GM19395 (cell line): ENCODE measurements at regions not wholly inside any gene's neighbourhood (a gene's known extent, or its start where the extent isn't known, plus 50 kb on each side); places are given as distances from the start of the nearest gene placed in this dataset.

ENCODE experiments used
- ATAC-seq: cut with Tn5 transposase; IDR thresholded peaks from one replicate; pipeline ENCODE4 v1.9.1; 2021; ENCODE audit warnings: mild to moderate bottlenecking, moderate library complexity; ENCODE audit not compliant: unreplicated experiment

- ATAC-seq, result no peak
These were observed 1622.8 kb downstream of the HACE1 start for GRCh38 chr6:103236923-103237322.

- no peak for ATAC-seq
These were observed 1628.5 kb downstream of the HACE1 start for GRCh38 chr6:103231181-103231580.

GRCh38 chr6:103215847-103216246 lies 1643.9 kb downstream of the HACE1 start:
- no peak for ATAC-seq

GRCh38 chr6:103210686-103211085 lies 1649.0 kb downstream of the HACE1 start:
- no peak for ATAC-seq

DNA sequence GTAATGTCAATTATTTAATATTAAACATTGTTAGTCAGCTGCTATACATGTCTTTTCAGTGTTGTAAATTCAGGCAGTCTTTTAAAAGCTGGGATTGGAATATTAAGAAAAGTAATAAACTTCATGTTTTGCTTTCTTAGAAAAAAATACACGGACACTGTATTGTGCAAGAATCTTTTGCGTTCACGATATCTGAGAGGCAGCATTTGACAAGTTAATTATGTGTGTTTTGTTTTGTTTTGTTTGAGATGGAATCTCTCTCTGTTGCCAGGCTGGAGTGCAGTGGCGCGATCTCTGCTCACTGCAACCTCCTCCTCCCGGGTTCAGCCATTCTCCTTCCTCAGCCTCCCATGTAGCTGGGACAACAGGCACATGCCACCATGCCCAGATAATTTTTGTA lies 1661.3 kb downstream of the HACE1 start:
- ATAC-seq, result no peak

- no peak for ATAC-seq
These were observed 1666.3 kb downstream of the HACE1 start for GRCh38 chr6:103193413-103193812.

DNA sequence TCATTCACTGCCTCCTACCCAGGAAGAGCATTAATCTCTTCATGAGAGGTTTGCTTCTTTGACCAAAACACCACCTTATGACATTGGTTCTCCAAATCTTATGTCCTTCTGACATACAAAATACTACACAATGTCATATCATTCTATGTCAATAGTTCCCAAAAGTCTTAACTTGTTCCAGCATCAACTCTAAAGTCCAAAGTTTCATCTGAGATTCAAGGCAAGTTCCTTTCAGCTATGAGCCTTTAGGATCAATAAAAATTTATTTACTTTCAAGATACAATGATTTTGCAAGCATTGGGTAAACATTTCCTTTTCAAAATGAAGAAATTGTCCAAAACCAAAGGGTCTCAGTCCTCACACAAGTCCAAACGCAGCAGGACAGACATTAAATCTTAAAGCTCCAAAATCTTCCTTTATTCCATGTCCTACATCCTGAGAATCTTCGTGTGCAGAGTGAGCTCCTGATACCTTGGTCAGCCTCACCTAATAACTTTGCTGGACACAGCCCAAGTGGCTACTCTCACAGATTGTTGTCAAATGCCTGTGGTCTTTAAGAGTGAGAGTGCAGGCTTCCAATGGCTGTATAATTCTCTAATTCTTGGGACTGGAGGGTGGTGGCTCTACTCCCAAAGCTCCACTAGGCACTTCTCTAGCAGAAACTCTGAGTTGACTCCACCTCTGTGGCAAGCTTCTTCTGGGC lies 1668.2 kb downstream of the HACE1 start:
- ATAC-seq, result no peak

DNA sequence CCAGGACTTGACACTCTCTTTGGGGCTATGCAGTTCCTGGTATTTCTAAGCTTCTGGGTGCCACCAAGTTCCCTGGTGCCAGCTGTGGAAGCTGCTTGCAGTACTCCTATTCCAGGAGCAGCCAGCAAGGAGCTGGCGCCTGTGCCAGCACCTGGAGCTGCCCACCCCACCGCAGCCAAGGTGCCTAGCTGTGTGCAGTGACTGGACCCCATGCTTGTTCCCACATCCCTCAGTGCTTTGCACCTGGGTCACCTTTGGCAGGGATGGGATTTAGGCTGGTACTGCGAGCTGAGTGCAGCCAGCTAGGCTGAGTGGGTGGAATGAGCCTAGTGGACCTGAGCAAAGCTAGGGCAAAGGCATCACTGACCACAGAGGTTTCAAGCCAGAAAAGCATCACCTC lies 1674.9 kb downstream of the HACE1 start:
- ATAC-seq, result no peak

DNA sequence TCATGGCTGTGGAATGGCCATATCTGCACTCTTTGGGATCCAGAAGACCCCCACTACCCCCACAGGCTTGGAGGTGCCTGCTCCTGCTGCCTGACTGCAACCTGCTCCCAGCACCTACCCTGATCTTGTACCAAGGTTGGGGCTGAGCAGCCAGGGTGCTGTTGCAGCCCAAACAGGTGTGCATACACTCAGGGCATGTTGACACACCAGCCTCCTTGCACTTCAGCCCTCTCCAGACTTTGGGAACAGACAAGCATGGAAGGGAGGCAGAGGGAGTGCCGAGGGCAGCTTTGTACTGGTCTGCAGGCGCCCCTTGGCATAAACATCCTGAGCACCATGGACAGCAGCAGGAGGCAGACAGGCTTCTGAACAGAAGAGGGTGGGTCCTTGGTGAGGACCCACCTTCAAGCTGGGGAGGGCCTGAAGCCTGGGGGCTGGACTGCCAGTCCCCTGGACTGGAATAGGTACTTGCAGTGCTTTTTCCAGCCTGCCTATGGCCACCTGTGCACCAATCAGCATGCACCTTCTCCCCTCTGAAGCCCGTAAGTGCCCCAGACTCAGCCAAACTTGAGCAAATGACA lies 1675.8 kb downstream of the HACE1 start:
- no peak for ATAC-seq

DNA sequence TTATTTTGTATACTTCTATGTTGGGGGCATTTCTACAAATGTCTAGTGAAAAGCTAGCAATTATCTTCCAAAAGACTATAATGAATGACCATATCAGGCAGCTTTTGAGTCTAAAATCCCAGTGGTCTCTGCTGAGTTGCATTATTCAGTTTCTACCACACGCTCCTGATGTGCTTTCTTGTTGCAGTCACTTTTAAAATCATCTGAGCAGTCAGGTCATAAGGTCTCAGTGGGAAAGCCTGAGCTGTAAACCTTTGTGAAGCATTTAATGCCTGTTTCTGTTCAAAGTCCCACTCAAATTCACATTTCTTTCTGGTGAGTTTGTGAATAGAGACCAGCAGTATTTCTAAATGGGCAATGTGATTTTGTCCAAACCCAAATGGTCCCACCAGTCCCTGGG lies 1681.5 kb downstream of the HACE1 start:
- ATAC-seq, result no peak

- no peak for ATAC-seq
These were observed 1681.9 kb downstream of the HACE1 start for GRCh38 chr6:103177791-103178190.

DNA sequence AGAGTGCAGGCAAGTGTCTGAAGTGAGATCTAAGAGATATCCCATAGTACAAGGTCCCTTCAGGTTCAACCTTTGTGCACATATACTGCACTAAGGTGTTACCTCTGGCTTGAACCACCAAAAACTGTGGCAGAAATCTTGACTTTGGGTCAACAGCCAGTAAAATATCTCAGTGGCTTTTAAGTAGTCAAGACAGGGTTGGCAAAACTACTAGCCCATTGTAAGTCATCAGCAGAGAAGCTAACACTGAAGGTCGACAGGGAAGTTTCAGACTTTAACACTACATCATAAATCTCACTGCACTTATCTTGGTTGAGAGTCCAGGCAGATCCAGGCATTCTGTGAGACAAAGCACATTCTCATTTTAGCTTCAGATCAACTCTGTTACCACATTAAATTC lies 1684.7 kb downstream of the HACE1 start:
- ATAC-seq, result no peak

DNA sequence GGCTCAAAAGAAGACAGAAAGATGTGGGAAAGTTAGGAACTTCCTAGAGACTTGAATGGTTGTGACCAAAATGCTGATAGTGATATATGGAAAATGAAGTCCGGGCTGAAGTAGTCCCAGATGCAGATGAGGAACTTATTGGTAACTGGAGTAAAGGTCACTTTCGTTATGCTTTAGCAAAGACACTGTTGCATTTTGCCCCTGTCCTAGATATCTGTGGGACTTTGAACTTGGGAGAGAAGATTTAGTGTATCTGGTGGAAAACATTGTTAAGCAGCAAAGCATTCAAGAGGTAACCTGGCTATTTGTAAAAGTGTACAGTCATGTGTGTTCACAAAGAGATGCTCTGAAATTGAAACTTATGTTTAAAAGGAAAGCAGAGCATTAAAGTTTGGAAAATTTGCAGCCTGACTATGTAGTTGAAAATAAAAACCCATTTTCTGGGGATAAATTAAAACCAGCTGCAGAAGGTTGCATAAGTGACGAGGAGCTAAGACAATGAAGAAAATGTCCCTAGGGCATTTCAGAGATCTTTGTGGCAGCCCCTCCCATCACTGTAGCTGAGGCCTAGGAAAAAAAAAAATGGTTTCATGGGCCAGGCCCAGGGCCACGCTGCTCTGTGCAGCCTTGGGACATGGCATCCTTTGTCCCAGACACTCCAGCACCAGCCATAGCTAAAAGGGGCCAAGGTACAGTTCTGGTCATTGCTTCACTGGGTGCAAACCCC lies 1692.2 kb downstream of the HACE1 start:
- no peak for ATAC-seq

GRCh38 chr6:103154779-103155572 lies 1704.7 kb downstream of the HACE1 start:
- ATAC-seq, result no peak

GRCh38 chr6:103153016-103153415 lies 1706.7 kb downstream of the HACE1 start:
- ATAC-seq, result no peak

DNA sequence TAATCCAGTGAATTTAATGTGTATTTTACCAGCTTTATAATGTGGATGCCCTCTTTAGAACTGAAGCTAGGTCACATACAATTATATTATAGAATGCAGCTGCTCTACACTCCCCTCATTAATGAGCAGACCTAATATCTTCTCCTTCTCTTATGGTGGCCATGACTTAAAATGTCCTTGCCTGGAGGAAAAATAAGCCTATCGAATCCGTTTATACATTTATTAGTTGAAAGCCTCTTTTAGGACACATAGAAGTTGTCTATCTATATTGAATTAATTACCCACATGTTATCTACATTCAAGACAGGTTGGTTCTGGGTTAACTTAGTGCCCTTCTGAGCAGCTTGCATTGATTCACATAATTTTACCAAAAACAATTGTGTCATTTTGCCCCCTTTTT lies 1716.8 kb downstream of the HACE1 start:
- no peak for ATAC-seq

- no peak for ATAC-seq
These were observed 1719.3 kb downstream of the HACE1 start for GRCh38 chr6:103140308-103141027.

DNA sequence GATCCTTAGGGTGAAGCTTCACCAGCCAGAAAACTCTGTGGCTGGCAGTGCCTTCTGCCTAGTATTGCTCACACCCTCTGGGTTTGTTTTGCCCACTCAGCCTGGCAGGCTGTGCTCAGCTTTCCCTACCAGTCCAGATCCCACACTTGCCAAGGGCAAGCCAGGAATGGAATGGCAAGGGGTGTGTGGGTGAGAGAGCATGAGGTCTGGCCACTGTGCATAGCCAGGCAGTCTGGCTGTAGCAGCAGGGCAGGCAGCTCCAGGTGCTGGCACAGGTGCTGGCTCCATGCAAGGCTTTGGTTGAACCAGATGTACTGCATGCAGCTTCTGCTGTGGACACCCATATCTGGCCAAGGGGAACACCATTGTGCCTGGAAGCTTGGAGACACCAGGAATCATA lies 1720.3 kb downstream of the HACE1 start:
- no peak for ATAC-seq

DNA sequence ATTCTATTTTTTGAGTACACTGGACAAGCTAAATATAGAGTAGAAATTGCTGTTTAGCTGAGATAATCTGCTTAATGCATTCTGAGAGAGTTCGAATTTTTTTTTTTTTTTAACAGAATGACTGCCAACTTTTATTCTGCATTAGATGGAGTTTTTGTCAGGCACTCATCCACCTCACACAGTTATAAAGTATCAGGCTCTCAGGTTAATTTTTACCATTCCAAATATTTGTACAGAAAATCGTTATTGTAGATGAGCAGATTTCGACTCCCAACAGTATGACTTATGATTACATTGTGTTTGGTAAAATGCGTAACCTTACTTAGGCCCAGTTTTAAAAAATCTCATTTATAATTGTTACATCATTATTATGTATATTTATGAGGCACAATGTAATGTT lies 1731.0 kb downstream of the GRIK2 start:
- no peak for ATAC-seq

DNA sequence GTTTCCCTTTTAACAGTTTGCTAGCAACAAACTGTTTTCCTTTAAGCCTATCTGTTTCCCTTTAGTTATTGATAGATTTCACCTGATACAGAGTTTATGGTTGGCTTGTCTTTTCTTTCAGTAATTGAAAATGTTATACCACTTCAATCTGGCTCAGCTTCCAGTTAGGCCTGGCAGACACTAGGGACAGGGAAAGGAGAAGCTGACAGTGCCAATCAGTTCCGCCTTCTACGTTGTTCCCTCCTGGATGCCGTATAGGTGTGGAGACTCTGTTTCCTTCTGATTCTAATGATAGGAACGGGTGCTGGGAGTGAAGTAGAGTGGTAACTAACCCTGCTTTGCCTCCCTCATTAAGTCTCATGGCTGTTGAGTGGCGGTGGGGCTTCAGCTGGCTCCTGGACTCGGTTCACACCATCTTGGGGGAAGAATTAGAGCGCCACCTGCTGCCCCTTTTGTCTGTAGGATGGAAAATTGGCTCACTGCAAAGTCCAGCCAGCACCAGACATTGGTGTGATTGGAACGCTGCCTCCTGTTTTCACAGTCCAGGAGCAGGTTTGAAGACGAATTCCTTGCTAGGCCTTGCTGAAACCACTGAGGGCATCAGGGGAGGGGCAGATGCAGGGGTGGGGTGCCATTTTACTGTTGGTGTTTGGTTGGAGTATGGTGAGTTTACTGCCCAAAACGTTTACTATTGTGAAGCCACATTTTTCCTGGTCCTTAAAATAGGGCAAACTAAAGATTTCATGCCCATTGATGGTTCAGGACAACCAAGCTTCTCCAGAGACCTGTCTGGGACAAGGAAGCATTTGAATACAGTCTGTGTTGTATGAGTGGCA lies 1729.5 kb downstream of the GRIK2 start:
- peak; percentile 76 for ATAC-seq
